IMR-90 (cell line): ENCODE measurements at regions not wholly inside any gene's neighbourhood (a gene's known extent, or its start where the extent isn't known, plus 50 kb on each side); places are given as distances from the start of the nearest gene placed in this dataset.
A peak's percentile ranks its signal among the peaks of the same experiment; 100 is the strongest.

ENCODE experiments used
- ATAC-seq: fragments of 200-7000 bp; cut with Tn5 transposase; 2 replicates; pipeline ENCODE4 v1.9.1; 2020; ENCODE audit warnings: low read depth, mild to moderate bottlenecking, moderate library complexity
- BruUV-seq: library from RNA; stranded (reverse); fragments of 400-500 nt; replicated peaks from 2 replicates; lab custom pipeline; 2021; lab: Mats Ljungman, UMichigan
- CTCF ChIA-PET: fragments of 300-600 bp; formaldehyde crosslinking; extraction: SDS; loops from one replicate; lab custom pipeline; 2021; ENCODE audit warnings: antibody characterized with exemption; lab: Yijun Ruan, JAX
- POLR2A ChIA-PET: fragments of 300-600 bp; sonication (Branson Sonifier 250); formaldehyde crosslinking; loops from one replicate; lab custom pipeline; 2022; ENCODE audit warnings: antibody characterized with exemption; ENCODE audit not compliant: unreplicated experiment; lab: Charles Lee
- DNase-seq: peaks from one replicate; pipeline ENCODE4 v3.0.0; 2013
- H2AFZ ChIP-seq: replicated peaks from 2 replicates; pipeline ENCODE3; 2013; ENCODE audit warnings: low read length, mild to moderate bottlenecking; ENCODE audit not compliant: poor library complexity
- H2AK5ac ChIP-seq: 2 replicates; pipeline ENCODE4 v1.6.1; 2013; ENCODE audit warnings: low read depth, low read length, inconsistent platforms
- H2AK9ac ChIP-seq: replicated peaks from 2 replicates; pipeline ENCODE3; 2013; ENCODE audit warnings: mild to moderate bottlenecking, low read depth, low read length, moderate library complexity; ENCODE audit not compliant: poor library complexity
- H2BK120ac ChIP-seq: 2 replicates; pipeline ENCODE4 v1.6.1; 2013; ENCODE audit warnings: low read depth, low read length, inconsistent platforms
- H2BK15ac ChIP-seq: 3 replicates; pipeline ENCODE4 v1.6.1; 2013; ENCODE audit warnings: low read depth, low read length, inconsistent platforms
- H2BK20ac ChIP-seq: 2 replicates; pipeline ENCODE4 v1.6.1; 2013; ENCODE audit warnings: low read depth, mild to moderate bottlenecking, inconsistent platforms, low read length, moderate library complexity
- H2BK5ac ChIP-seq: 2 replicates; pipeline ENCODE4 v1.6.1; 2013; ENCODE audit warnings: mild to moderate bottlenecking, low read depth, low read length, inconsistent platforms; ENCODE audit not compliant: poor library complexity, severe bottlenecking
- H3K14ac ChIP-seq: replicated peaks from 2 replicates; pipeline ENCODE4 v1.6.1; 2013; ENCODE audit warnings: low read depth, low read length, inconsistent platforms
- H3K18ac ChIP-seq: 2 replicates; pipeline ENCODE4 v1.6.1; 2013; ENCODE audit warnings: low read depth, low read length, control low read depth
- H3K23ac ChIP-seq: 2 replicates; pipeline ENCODE4 v1.6.1; 2013; ENCODE audit warnings: low read depth, low read length, inconsistent platforms
- H3K27ac ChIP-seq: 2 replicates; pipeline ENCODE4 v1.5.1; 2013; ENCODE audit warnings: mild to moderate bottlenecking, control low read depth, low read length; ENCODE audit not compliant: insufficient read depth
- H3K27me3 ChIP-seq: 2 replicates; pipeline ENCODE4 v1.6.1; 2013; ENCODE audit warnings: low read length; ENCODE audit not compliant: control insufficient read depth, insufficient read depth
- H3K36me3 ChIP-seq: 2 replicates; pipeline ENCODE4 v1.6.1; 2013; ENCODE audit warnings: low read length, mixed read lengths; ENCODE audit not compliant: control insufficient read depth, insufficient read depth
- H3K4ac ChIP-seq: 2 replicates; pipeline ENCODE4 v1.6.1; 2013; ENCODE audit warnings: low read depth, low read length, inconsistent platforms
- H3K4me1 ChIP-seq: 2 replicates; pipeline ENCODE4 v1.6.1; 2013; ENCODE audit warnings: low read length, mixed read lengths; ENCODE audit not compliant: control insufficient read depth, insufficient read depth
- H3K4me2 ChIP-seq: 2 replicates; pipeline ENCODE4 v1.6.1; 2013; ENCODE audit warnings: low read depth, mild to moderate bottlenecking, control low read depth, low read length, moderate library complexity
- H3K4me3 ChIP-seq: 2 replicates; pipeline ENCODE4 v1.5.1; 2013; ENCODE audit warnings: low read depth, mild to moderate bottlenecking, control low read depth, low read length, moderate library complexity; ENCODE audit not compliant: insufficient read depth
- H3K56ac ChIP-seq: 2 replicates; pipeline ENCODE4 v1.6.1; 2013; ENCODE audit warnings: low read length, inconsistent platforms; ENCODE audit not compliant: insufficient read depth; ENCODE audit errors: extremely low read depth
- H3K79me1 ChIP-seq, 2 experiments: 2 replicates each; pipeline ENCODE4 v1.6.1; 2013; ENCODE audit warnings: low read length in 2 of 2, inconsistent platforms in 1 of 2, low read depth in 1 of 2
- H3K9ac ChIP-seq: 2 replicates; pipeline ENCODE4 v1.6.1; 2013; ENCODE audit warnings: low read depth, low read length, control low read depth
- H3K9me1 ChIP-seq: 2 replicates; pipeline ENCODE4 v1.6.1; 2013; ENCODE audit warnings: low read length, inconsistent platforms; ENCODE audit not compliant: insufficient read depth
- H3K9me3 ChIP-seq: 2 replicates; pipeline ENCODE4 v1.6.1; 2013; ENCODE audit warnings: low read length; ENCODE audit not compliant: control insufficient read depth, insufficient read depth
- H4K20me1 ChIP-seq: 2 replicates; pipeline ENCODE4 v1.6.1; 2013; ENCODE audit warnings: low read length, inconsistent platforms; ENCODE audit not compliant: insufficient read depth
- H4K5ac ChIP-seq: 2 replicates; pipeline ENCODE4 v1.6.1; 2013; ENCODE audit warnings: mild to moderate bottlenecking, low read depth, low read length, control low read depth
- H4K8ac ChIP-seq, 2 experiments: 2 replicates each; pipeline ENCODE4 v1.6.1; 2013; ENCODE audit warnings: low read depth in 2 of 2, low read length in 2 of 2, control low read depth in 1 of 2, inconsistent platforms in 1 of 2
- H4K91ac ChIP-seq: 2 replicates; pipeline ENCODE4 v1.6.1; 2013; ENCODE audit warnings: low read depth, low read length, inconsistent platforms; ENCODE audit not compliant: insufficient read depth
- BHLHE40 ChIP-seq: fragments of 150-350 bp; IDR thresholded peaks from 2 replicates; pipeline ENCODE4 v1.6.1; 2016; ENCODE audit warnings: mild to moderate bottlenecking, low read depth, low read length
- CHD1 ChIP-seq: IDR thresholded peaks from 2 replicates; pipeline ENCODE4 v1.6.1; 2012; ENCODE audit warnings: low read depth, low read length, improper control_type of control experiment
- FOS ChIP-seq: fragments of 150-350 bp; IDR thresholded peaks from 2 replicates; pipeline ENCODE4 v1.6.1; 2016; ENCODE audit warnings: low read depth, low read length
- MAFK ChIP-seq: IDR thresholded peaks from 2 replicates; pipeline ENCODE4 v1.6.1; 2012; ENCODE audit warnings: low read depth, low read length, improper control_type of control experiment
- MAZ ChIP-seq: IDR thresholded peaks from 2 replicates; pipeline ENCODE4 v1.6.1; 2012; ENCODE audit warnings: low read depth, mild to moderate bottlenecking, low read length, improper control_type of control experiment, moderate library complexity, borderline replicate concordance
- MXI1 ChIP-seq: IDR thresholded peaks from 2 replicates; pipeline ENCODE4 v1.6.1; 2012; ENCODE audit warnings: low read depth, mild to moderate bottlenecking, low read length, moderate library complexity, borderline replicate concordance
- NFE2L2 ChIP-seq: fragments of 150-350 bp; IDR thresholded peaks from 2 replicates; pipeline ENCODE4 v1.6.1; 2016; ENCODE audit warnings: low read depth, mild to moderate bottlenecking, low read length
- POLR2A ChIP-seq: IDR thresholded peaks from 2 replicates; pipeline ENCODE4 v1.6.1; 2012; ENCODE audit warnings: mild to moderate bottlenecking, low read depth, low read length
- RAD21 ChIP-seq: IDR thresholded peaks from 2 replicates; pipeline ENCODE4 v1.6.1; 2012; ENCODE audit warnings: low read length, improper control_type of control experiment
- RCOR1 ChIP-seq: IDR thresholded peaks from 2 replicates; pipeline ENCODE4 v1.6.1; 2012; ENCODE audit warnings: mild to moderate bottlenecking, low read length, improper control_type of control experiment; ENCODE audit not compliant: insufficient replicate concordance
- RFX5 ChIP-seq: IDR thresholded peaks from 2 replicates; pipeline ENCODE4 v1.8.0; 2012; ENCODE audit warnings: low read depth, mild to moderate bottlenecking, low read length, moderate library complexity
- SMC3 ChIP-seq: fragments of 150-350 bp; IDR thresholded peaks from 2 replicates; pipeline ENCODE4 v1.6.1; 2016; ENCODE audit warnings: low read depth, mild to moderate bottlenecking, antibody characterized with exemption, low read length, moderate library complexity
- WGBS, 2 experiments: methylation state at CpG; one replicate each; pipeline versions ENCODE4 v1.1.5 to v1.1.7; 2013; ENCODE audit warnings: missing lambda C conversion rate in 2 of 2; ENCODE audit not compliant: insufficient read length in 1 of 2; ENCODE audit errors: extremely low coverage in 2 of 2; 5-methylcytosine and 5-hydroxymethylcytosine counted together
- dilution Hi-C: fragments of 300-500 bp; cut with HindIII; formaldehyde crosslinking; loops from one replicate; pipeline ENCODE4 v1.14.3; 2018; ENCODE audit warnings: low sequenced_read_pairs; ENCODE audit not compliant: unreplicated experiment
- in situ Hi-C: fragments of 300-500 bp; cut with MboI; formaldehyde crosslinking; loops from 3 replicates; pipeline ENCODE4 v1.14.3; 2019; ENCODE audit warnings: low sequenced_read_pairs, inconsistent platforms, mixed read lengths
- intact Hi-C: fragments of 100-400 bp; cut with micrococcal nuclease; formaldehyde crosslinking; loops from 2 replicates; pipeline ENCODE4 v1.10.0; 2022
- TF ChIP-seq, protein P1 (sequence below): conservative IDR thresholded peaks from 2 replicates; pipeline ENCODE4 v1.5.1; 2012; ENCODE audit warnings: mild to moderate bottlenecking, low read depth, low read length, improper control_type of control experiment
- TF ChIP-seq, protein P2 (sequence below): fragments of 150-350 bp; IDR thresholded peaks from 2 replicates; pipeline ENCODE4 v1.6.1; 2016; ENCODE audit warnings: low read depth, mild to moderate bottlenecking, low read length, moderate library complexity, borderline replicate concordance
- TF ChIP-seq, protein P3 (sequence below): fragments of 150-350 bp; IDR thresholded peaks from 2 replicates; pipeline ENCODE4 v1.6.1; 2017; ENCODE audit warnings: mild to moderate bottlenecking, antibody characterized with exemption, low read length, low read depth

DNA sequence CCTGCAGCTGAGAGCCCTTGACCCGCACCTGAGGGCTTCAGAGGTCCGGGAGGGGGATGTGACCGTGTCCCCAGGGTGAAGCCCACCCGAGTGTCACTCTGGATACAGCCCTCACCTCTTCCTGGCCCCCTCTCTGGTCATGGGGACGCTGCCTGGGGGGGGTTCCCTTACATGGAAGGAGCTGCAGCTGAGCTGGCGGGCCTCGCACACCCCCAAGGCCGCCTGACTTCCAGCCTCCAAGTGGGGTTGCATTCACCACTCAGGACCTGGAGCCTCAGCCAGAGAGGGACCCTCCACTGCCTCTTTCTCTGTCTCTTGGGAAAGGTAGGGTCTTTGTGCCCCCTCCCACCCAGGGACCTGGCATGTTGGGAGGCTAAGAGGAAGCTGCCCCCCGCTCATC is 284.6 kb downstream of the SEC14L1 start:
- no TSS peak for BruUV-seq
- Histone ChIP-seq H3K36me3 (peaks cover 6% of the 10 kb centered on the region; the same call in 1 of the 2 replicates), H4K20me1 (peaks cover 83% of the 10 kb centered on the region), H3K4me2 (peak overlapping the region; percentile 19; the same call in 1 of the 2 replicates), H3K14ac (peak overlapping the region; percentile 74), H3K9me1 (peaks cover 51% of the 10 kb centered on the region), H2BK15ac (peak overlapping the region; percentile 33; the same call in 1 of the 3 replicates), H2AK9ac (peak overlapping the region; percentile 84), H4K5ac (peak overlapping the region; percentile 13), H3K27me3 (no peaks in the 10 kb centered on the region), H3K56ac (no peak overlapping the region), H3K23ac (peak overlapping the region; percentile 73; the same call in 1 of the 2 replicates), H2AK5ac (peak overlapping the region; percentile 84; the same call in 1 of the 2 replicates), H3K79me1 (peaks cover 34 to 89% of the 10 kb centered on the region in 2 experiments), H4K91ac (peak overlapping the region; percentile 71), H3K9me3 (no peaks in the 10 kb centered on the region), H3K4me3 (no peak overlapping the region), H3K18ac (peak overlapping the region; percentile 21; the same call in 1 of the 2 replicates), H2BK120ac (peak overlapping the region; percentile 80), H3K4ac (peak overlapping the region; percentile 92), H3K27ac (peak overlapping the region; percentile 91), H2AFZ (no peak overlapping the region), H4K8ac (peak overlapping the region; percentile 21 to 74; a peak in 2 of 4 replicates), H2BK20ac (peak overlapping the region; percentile 14; the same call in 1 of the 2 replicates), H3K9ac (peak overlapping the region; percentile 26; the same call in 1 of the 2 replicates), H2BK5ac (peak overlapping the region; percentile 79), H3K4me1 (peaks cover 79% of the 10 kb centered on the region)
- ChIA-PET POLR2A (interaction anchor here (1.2 kb wide), 1 partner anchor 33 kb away, joined by 6 read pairs; no protein-coding TSS in a partner anchor), CTCF (interaction anchor here (0.7 to 1.7 kb wide), 4 partner anchors 17 to 112 kb away, joined by 3 to 4 read pairs (median 3); no protein-coding TSS in a partner anchor)
- ATAC-seq (no peak), DNase-seq (no peak)
- dilution Hi-C loops, result no loop called here
- in situ Hi-C loops, result loop anchor here (5.0 kb wide), 2 partner anchors 67 to 103 kb away; no protein-coding TSS in a partner anchor
- intact Hi-C loops, result loop anchor here (2.0 kb wide), 1 partner anchor 49 kb away; no protein-coding TSS in a partner anchor
- no CpG with 5 or more reads among the region's 9 CpGs for WGBS, 2 experiments
- no peak for TF ChIP-seq CHD1
- TF ChIP-seq, protein P1, sequence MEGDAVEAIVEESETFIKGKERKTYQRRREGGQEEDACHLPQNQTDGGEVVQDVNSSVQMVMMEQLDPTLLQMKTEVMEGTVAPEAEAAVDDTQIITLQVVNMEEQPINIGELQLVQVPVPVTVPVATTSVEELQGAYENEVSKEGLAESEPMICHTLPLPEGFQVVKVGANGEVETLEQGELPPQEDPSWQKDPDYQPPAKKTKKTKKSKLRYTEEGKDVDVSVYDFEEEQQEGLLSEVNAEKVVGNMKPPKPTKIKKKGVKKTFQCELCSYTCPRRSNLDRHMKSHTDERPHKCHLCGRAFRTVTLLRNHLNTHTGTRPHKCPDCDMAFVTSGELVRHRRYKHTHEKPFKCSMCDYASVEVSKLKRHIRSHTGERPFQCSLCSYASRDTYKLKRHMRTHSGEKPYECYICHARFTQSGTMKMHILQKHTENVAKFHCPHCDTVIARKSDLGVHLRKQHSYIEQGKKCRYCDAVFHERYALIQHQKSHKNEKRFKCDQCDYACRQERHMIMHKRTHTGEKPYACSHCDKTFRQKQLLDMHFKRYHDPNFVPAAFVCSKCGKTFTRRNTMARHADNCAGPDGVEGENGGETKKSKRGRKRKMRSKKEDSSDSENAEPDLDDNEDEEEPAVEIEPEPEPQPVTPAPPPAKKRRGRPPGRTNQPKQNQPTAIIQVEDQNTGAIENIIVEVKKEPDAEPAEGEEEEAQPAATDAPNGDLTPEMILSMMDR, result no peak
- TF ChIP-seq POLR2A, result no peak
- TF ChIP-seq FOS, result no peak
- no peak for TF ChIP-seq RFX5
- TF ChIP-seq MAZ, result no peak
- no peak for TF ChIP-seq NFE2L2
- TF ChIP-seq SMC3, result no peak
- no peak for TF ChIP-seq RAD21
- TF ChIP-seq BHLHE40, result no peak
- TF ChIP-seq, protein P2, sequence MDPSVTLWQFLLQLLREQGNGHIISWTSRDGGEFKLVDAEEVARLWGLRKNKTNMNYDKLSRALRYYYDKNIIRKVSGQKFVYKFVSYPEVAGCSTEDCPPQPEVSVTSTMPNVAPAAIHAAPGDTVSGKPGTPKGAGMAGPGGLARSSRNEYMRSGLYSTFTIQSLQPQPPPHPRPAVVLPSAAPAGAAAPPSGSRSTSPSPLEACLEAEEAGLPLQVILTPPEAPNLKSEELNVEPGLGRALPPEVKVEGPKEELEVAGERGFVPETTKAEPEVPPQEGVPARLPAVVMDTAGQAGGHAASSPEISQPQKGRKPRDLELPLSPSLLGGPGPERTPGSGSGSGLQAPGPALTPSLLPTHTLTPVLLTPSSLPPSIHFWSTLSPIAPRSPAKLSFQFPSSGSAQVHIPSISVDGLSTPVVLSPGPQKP, result no peak
- no peak for TF ChIP-seq MAFK
- TF ChIP-seq RCOR1, result no peak
- TF ChIP-seq MXI1, result no peak
- TF ChIP-seq, protein P3, sequence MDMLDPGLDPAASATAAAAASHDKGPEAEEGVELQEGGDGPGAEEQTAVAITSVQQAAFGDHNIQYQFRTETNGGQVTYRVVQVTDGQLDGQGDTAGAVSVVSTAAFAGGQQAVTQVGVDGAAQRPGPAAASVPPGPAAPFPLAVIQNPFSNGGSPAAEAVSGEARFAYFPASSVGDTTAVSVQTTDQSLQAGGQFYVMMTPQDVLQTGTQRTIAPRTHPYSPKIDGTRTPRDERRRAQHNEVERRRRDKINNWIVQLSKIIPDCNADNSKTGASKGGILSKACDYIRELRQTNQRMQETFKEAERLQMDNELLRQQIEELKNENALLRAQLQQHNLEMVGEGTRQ, result no peak
